Parathyroid adenoma (tissue), 2 donors: ENCODE measurements at regions not wholly inside any gene's neighbourhood (a gene's known extent, or its start where the extent isn't known, plus 50 kb on each side); places are given as distances from the start of the nearest gene placed in this dataset.

Experiments used
- H2AFZ ChIP-seq: fragments of 300-600 bp; sonication (generic); one replicate; pipeline ENCODE4 v1.7.0; 2017; ENCODE audit warnings: antibody characterized with exemption, mild to moderate bottlenecking
- H3K27ac ChIP-seq: fragments of 300-600 bp; sonication (generic); one replicate; pipeline ENCODE4 v1.7.0; 2017
- H3K27me3 ChIP-seq: fragments of 300-600 bp; sonication (generic); one replicate; pipeline ENCODE4 v1.7.0; 2017; ENCODE audit warnings: low read length; ENCODE audit not compliant: control insufficient read depth, insufficient read depth
- H3K36me3 ChIP-seq: fragments of 300-600 bp; sonication (generic); one replicate; pipeline ENCODE4 v1.7.0; 2017; ENCODE audit warnings: low read length; ENCODE audit not compliant: control insufficient read depth, insufficient read depth
- H3K4me1 ChIP-seq: fragments of 300-600 bp; sonication (generic); one replicate; pipeline ENCODE4 v1.7.0; 2017; ENCODE audit warnings: control low read depth
- H3K4me2 ChIP-seq: fragments of 300-600 bp; sonication (generic); one replicate; pipeline ENCODE4 v1.7.0; 2017; ENCODE audit warnings: low read length
- H3K4me3 ChIP-seq: fragments of 300-600 bp; sonication (generic); one replicate; pipeline ENCODE4 v1.7.0; 2017; ENCODE audit warnings: low read depth, low read length
- H3K79me2 ChIP-seq: fragments of 300-600 bp; sonication (generic); one replicate; pipeline ENCODE4 v1.7.0; 2017; ENCODE audit warnings: control low read depth
- H3K9ac ChIP-seq: fragments of 300-600 bp; sonication (generic); one replicate; pipeline ENCODE4 v1.7.0; 2017; ENCODE audit warnings: mild to moderate bottlenecking
- H3K9me3 ChIP-seq: fragments of 300-600 bp; sonication (generic); one replicate; pipeline ENCODE4 v1.7.0; 2017; ENCODE audit warnings: low read length; ENCODE audit not compliant: control insufficient read depth
- CTCF ChIP-seq: fragments of 300-600 bp; sonication (generic); IDR thresholded peaks from one replicate; pipeline ENCODE4 v1.7.0; 2017; ENCODE audit warnings: antibody characterized with exemption, mild to moderate bottlenecking
- donor health status: primary hyperparathyroidism.

GRCh38 chr5:125261505-125262250 lies 515.2 kb upstream of the ZNF608 start:
- no peaks in the 10 kb centered on the region for H3K79me2 ChIP-seq
- no peaks in the 10 kb centered on the region for H3K9me3 ChIP-seq
- no peaks in the 10 kb centered on the region for H3K27me3 ChIP-seq
- no peaks in the 10 kb centered on the region for H3K4me1 ChIP-seq
- H3K27ac ChIP-seq: no peak overlapping the region
- H3K4me2 ChIP-seq: no peak overlapping the region
- no peak overlapping the region for H3K9ac ChIP-seq
- TF ChIP-seq CTCF: no peak
- no peak overlapping the region for H2AFZ ChIP-seq
- H3K4me3 ChIP-seq: no peak overlapping the region
- no peaks in the 10 kb centered on the region for H3K36me3 ChIP-seq

- H3K27ac ChIP-seq: no peak overlapping the region
- H3K79me2 ChIP-seq: no peaks in the 10 kb centered on the region
- H3K36me3 ChIP-seq: no peaks in the 10 kb centered on the region
- H3K4me2 ChIP-seq: no peak overlapping the region
- H3K4me1 ChIP-seq: no peaks in the 10 kb centered on the region
- TF ChIP-seq CTCF: no peak
- H3K9ac ChIP-seq: no peak overlapping the region
- no peaks in the 10 kb centered on the region for H3K9me3 ChIP-seq
- H3K27me3 ChIP-seq: no peaks in the 10 kb centered on the region
- H3K4me3 ChIP-seq: no peak overlapping the region
- H2AFZ ChIP-seq: no peak overlapping the region
Observed at GRCh38 chr5:125262782-125263181, 516.3 kb upstream of the ZNF608 start.

GRCh38 chr5:125263356-125263755 lies 516.9 kb upstream of the ZNF608 start:
- Histone ChIP-seq H3K27me3 (no peaks in the 10 kb centered on the region), H3K79me2 (no peaks in the 10 kb centered on the region), H2AFZ (no peak overlapping the region), H3K27ac (no peak overlapping the region), H3K36me3 (no peaks in the 10 kb centered on the region), H3K4me2 (no peak overlapping the region), H3K9ac (no peak overlapping the region), H3K9me3 (no peaks in the 10 kb centered on the region), H3K4me1 (no peaks in the 10 kb centered on the region), H3K4me3 (no peak overlapping the region)
- TF ChIP-seq CTCF: no peak

GRCh38 chr5:125266106-125266505 lies 519.7 kb upstream of the ZNF608 start:
- Histone ChIP-seq H3K27me3 (no peaks in the 10 kb centered on the region), H3K9me3 (no peaks in the 10 kb centered on the region), H3K4me1 (no peaks in the 10 kb centered on the region), H3K9ac (no peak overlapping the region), H2AFZ (no peak overlapping the region), H3K4me2 (no peak overlapping the region), H3K79me2 (no peaks in the 10 kb centered on the region), H3K27ac (no peak overlapping the region), H3K4me3 (no peak overlapping the region), H3K36me3 (no peaks in the 10 kb centered on the region)
- no peak for TF ChIP-seq CTCF

- Histone ChIP-seq H3K27me3 (no peaks in the 10 kb centered on the region), H3K9me3 (no peaks in the 10 kb centered on the region), H3K4me1 (no peaks in the 10 kb centered on the region)
Observed at GRCh38 chr5:125267636-125268248, 521.3 kb upstream of the ZNF608 start.

More at GRCh38 chr5:125267636-125268248, 521.3 kb upstream of the ZNF608 start:
- Histone ChIP-seq H3K4me3 (no peak overlapping the region), H3K27ac (no peak overlapping the region), H2AFZ (no peak overlapping the region), H3K36me3 (no peaks in the 10 kb centered on the region), H3K4me2 (no peak overlapping the region), H3K79me2 (no peaks in the 10 kb centered on the region), H3K9ac (no peak overlapping the region)
- no peak for TF ChIP-seq CTCF
